ENCODE measurements at regions not wholly inside any gene's neighbourhood (a gene's known extent, or its start where the extent isn't known, plus 50 kb on each side); places are given as distances from the start of the nearest gene placed in this dataset.

DNA sequence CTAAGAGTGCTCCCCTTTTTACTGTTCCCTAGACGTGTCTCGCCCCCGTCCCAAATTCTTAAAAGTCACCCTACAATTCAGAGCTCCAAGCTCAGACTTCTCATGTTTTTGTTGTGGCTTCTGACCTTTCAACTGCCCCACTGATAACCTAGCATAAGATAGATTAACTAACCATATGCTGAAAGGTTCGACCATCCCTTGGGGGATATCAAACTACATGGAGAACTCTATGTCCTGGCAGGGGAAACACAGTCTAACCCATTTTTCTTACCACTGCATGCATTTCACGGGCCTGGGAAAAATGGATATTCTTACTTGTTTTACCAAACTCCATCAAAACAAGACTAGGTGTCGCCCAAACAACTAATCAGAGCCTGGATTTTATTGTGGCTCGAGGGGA, 236.4 kb upstream of the MID1 start:
- no peak overlapping the region for H3K4me2 ChIP-seq
- H3K79me2 ChIP-seq (ENCODE audit: insufficient read depth, low read depth), result no peaks in the 10 kb centered on the region
- H3K4me1 ChIP-seq (ENCODE audit: low read depth, poor library complexity, severe bottlenecking), result peaks cover 8% of the 10 kb centered on the region
- TF ChIP-seq, protein P1, sequence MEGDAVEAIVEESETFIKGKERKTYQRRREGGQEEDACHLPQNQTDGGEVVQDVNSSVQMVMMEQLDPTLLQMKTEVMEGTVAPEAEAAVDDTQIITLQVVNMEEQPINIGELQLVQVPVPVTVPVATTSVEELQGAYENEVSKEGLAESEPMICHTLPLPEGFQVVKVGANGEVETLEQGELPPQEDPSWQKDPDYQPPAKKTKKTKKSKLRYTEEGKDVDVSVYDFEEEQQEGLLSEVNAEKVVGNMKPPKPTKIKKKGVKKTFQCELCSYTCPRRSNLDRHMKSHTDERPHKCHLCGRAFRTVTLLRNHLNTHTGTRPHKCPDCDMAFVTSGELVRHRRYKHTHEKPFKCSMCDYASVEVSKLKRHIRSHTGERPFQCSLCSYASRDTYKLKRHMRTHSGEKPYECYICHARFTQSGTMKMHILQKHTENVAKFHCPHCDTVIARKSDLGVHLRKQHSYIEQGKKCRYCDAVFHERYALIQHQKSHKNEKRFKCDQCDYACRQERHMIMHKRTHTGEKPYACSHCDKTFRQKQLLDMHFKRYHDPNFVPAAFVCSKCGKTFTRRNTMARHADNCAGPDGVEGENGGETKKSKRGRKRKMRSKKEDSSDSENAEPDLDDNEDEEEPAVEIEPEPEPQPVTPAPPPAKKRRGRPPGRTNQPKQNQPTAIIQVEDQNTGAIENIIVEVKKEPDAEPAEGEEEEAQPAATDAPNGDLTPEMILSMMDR (conservative IDR thresholded peaks at IDR 0.05; ENCODE audit: low read depth, low read length), result no peak
- no peak overlapping the region for H3K4me3 ChIP-seq (IDR thresholded peaks at IDR 0.05; ENCODE audit: insufficient read depth, low read depth, low read length)
- no peaks in the 10 kb centered on the region for H3K36me3 ChIP-seq (ENCODE audit: insufficient read depth)
- no peaks in the 10 kb centered on the region for H4K20me1 ChIP-seq (ENCODE audit: insufficient read depth)
- H3K9ac ChIP-seq, result no peak overlapping the region
- H3K27ac ChIP-seq, result no peak overlapping the region
- H2AFZ ChIP-seq (ENCODE audit: low read depth), result no peak overlapping the region
- H3K27me3 ChIP-seq (ENCODE audit: insufficient read depth, low read depth), result no peaks in the 10 kb centered on the region

DNA sequence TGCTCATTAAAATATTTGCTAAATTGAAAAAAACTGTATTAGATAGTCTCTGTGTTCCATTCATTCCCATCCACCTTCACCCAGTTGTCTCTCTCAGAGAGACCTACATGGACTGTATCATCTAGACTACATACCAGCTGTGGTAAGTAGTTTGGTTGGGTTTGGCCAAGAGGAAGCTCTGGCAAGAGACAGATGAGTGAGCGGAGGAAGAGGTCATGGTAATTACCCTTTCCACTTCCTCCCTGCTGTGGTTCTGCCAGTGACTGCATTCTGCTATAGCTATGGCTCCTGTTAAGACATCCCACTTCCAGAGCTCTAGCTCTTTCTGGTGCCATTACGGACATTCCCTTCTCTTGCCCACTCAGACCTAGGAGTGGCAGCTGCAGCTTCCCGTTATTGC, 239.0 kb upstream of the MID1 start:
- Histone ChIP-seq H3K36me3 (ENCODE audit: insufficient read depth) (no peaks in the 10 kb centered on the region), H3K27ac (no peak overlapping the region), H3K4me2 (no peak overlapping the region), H3K4me1 (ENCODE audit: low read depth, poor library complexity, severe bottlenecking) (peaks cover 8% of the 10 kb centered on the region), H3K79me2 (ENCODE audit: insufficient read depth, low read depth) (no peaks in the 10 kb centered on the region), H3K27me3 (ENCODE audit: insufficient read depth, low read depth) (no peaks in the 10 kb centered on the region), H3K9ac (no peak overlapping the region), H3K4me3 (IDR thresholded peaks at IDR 0.05; ENCODE audit: insufficient read depth, low read depth, low read length) (no peak overlapping the region), H4K20me1 (ENCODE audit: insufficient read depth) (no peaks in the 10 kb centered on the region), H2AFZ (ENCODE audit: low read depth) (no peak overlapping the region)
- TF ChIP-seq, protein P1 (conservative IDR thresholded peaks at IDR 0.05; ENCODE audit: low read depth, low read length), result no peak

DNA sequence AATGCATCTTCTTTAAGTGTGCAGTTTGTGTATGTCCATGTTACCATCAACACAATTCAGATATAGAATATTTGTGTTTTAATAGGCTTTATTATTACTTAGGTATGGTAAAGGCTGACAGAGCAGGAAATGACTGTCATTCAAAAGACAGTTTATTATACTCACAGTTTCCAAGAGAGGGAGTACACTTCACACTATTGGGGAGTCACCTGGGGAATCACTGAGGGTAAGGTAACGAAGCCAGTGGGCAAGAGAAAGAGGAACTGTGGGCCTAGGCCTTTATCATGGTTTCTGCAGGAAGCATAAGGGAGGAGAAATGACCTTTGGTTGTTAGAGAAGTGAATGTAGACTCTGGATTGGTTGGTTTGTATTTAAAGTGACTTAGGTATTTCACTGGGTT, 235.1 kb upstream of the HCCS start:
- Histone ChIP-seq H3K9ac (no peak overlapping the region), H3K27me3 (ENCODE audit: insufficient read depth, low read depth) (no peaks in the 10 kb centered on the region), H3K79me2 (ENCODE audit: insufficient read depth, low read depth) (no peaks in the 10 kb centered on the region), H2AFZ (ENCODE audit: low read depth) (no peak overlapping the region), H3K4me1 (ENCODE audit: low read depth, poor library complexity, severe bottlenecking) (no peaks in the 10 kb centered on the region), H3K36me3 (ENCODE audit: insufficient read depth) (no peaks in the 10 kb centered on the region), H3K4me2 (no peak overlapping the region), H4K20me1 (ENCODE audit: insufficient read depth) (no peaks in the 10 kb centered on the region), H3K27ac (no peak overlapping the region), H3K4me3 (IDR thresholded peaks at IDR 0.05; ENCODE audit: insufficient read depth, low read depth, low read length) (no peak overlapping the region)
- TF ChIP-seq, protein P1 (conservative IDR thresholded peaks at IDR 0.05; ENCODE audit: low read depth, low read length), result no peak

DNA sequence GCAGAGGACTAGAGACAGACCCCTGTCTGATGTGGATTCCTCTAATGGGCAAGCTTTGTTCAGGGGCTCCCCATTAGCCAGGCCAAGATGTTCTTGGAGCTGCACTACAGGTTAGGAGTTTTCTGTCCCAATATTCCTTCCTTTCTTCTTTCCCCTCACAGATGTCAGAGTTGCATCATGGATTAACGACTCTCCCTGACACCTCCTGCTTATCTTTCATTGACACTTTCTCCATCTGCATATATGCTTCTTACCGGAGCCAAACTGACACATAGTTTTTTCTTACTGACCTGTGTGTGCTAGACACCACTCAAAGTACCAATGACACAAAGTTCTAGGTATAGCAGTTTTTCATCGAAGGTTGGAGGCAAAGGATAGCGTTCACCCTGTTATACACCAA, 228.6 kb upstream of the HCCS start:
- H3K79me2 ChIP-seq (ENCODE audit: insufficient read depth, low read depth), result no peaks in the 10 kb centered on the region
- no peaks in the 10 kb centered on the region for H3K4me1 ChIP-seq (ENCODE audit: low read depth, poor library complexity, severe bottlenecking)
- TF ChIP-seq, protein P1 (conservative IDR thresholded peaks at IDR 0.05; ENCODE audit: low read depth, low read length), result no peak
- H4K20me1 ChIP-seq (ENCODE audit: insufficient read depth), result no peaks in the 10 kb centered on the region
- no peaks in the 10 kb centered on the region for H3K27me3 ChIP-seq (ENCODE audit: insufficient read depth, low read depth)
- no peak overlapping the region for H2AFZ ChIP-seq (ENCODE audit: low read depth)
- H3K4me2 ChIP-seq, result no peak overlapping the region
- no peak overlapping the region for H3K27ac ChIP-seq
- no peaks in the 10 kb centered on the region for H3K36me3 ChIP-seq (ENCODE audit: insufficient read depth)
- no peak overlapping the region for H3K9ac ChIP-seq
- H3K4me3 ChIP-seq (IDR thresholded peaks at IDR 0.05; ENCODE audit: insufficient read depth, low read depth, low read length), result no peak overlapping the region

DNA sequence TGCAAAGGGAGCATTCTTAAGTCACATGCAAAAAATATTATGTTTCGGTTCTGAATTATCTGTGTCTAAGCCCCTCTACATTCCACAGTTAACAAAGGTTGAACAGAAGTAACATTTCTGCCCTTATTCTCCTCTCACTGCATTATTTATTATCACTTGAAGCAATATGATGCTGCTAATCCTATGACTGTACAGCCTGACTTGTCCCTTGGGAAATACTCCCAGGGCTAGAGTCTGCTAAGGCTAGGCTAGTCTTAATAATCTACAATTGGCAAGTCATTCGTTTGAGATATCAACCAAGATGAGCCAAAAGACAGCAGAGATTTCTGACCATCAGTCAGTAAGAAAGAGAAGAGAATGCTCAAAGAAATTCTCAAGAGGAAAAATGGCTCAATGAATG, 226.9 kb upstream of the HCCS start:
- Histone ChIP-seq H3K79me2 (ENCODE audit: insufficient read depth, low read depth) (no peaks in the 10 kb centered on the region), H3K27ac (no peak overlapping the region), H4K20me1 (ENCODE audit: insufficient read depth) (no peaks in the 10 kb centered on the region), H3K4me1 (ENCODE audit: low read depth, poor library complexity, severe bottlenecking) (no peaks in the 10 kb centered on the region), H3K27me3 (ENCODE audit: insufficient read depth, low read depth) (no peaks in the 10 kb centered on the region), H3K9ac (no peak overlapping the region), H2AFZ (ENCODE audit: low read depth) (no peak overlapping the region), H3K4me2 (no peak overlapping the region), H3K4me3 (IDR thresholded peaks at IDR 0.05; ENCODE audit: insufficient read depth, low read depth, low read length) (no peak overlapping the region), H3K36me3 (ENCODE audit: insufficient read depth) (no peaks in the 10 kb centered on the region)
- TF ChIP-seq, protein P1 (conservative IDR thresholded peaks at IDR 0.05; ENCODE audit: low read depth, low read length), result no peak
